Body of pancreas (tissue), 4 donors: ENCODE measurements at regions not wholly inside any gene's neighbourhood (a gene's known extent, or its start where the extent isn't known, plus 50 kb on each side); places are given as distances from the start of the nearest gene placed in this dataset.

Source experiments
- ATAC-seq: fragments of 150-250 bp; one replicate; pipeline ENCODE4 v1.9.1; 2016
- DNase-seq, 4 donors: peaks; one replicate each; pipeline ENCODE4 v3.0.0-alpha.2; 2019
- H3K27ac ChIP-seq, 4 donors: fragments of 200-600 bp; sonication (generic); 1 replicate in 3 of 4; 2 replicates in 1 of 4; pipeline versions ENCODE4 v1.5.1 to v1.6.1; 2016 to 2019; ENCODE audit warnings: mild to moderate bottlenecking in 1 of 4, mixed read lengths in 1 of 4, moderate library complexity in 1 of 4
- H3K27me3 ChIP-seq, 2 donors: fragments of 200-600 bp; sonication (generic); one replicate each; pipeline ENCODE4 v1.6.0; 2016; ENCODE audit warnings: mild to moderate bottlenecking in 1 of 2
- H3K36me3 ChIP-seq, 2 donors: fragments of 200-600 bp; sonication (generic); replicated peaks in 1 of 2; 2 replicates each; pipeline ENCODE4 v1.5.1; 2016; ENCODE audit warnings: low read depth in 2 of 2; ENCODE audit not compliant: insufficient read depth in 1 of 2
- H3K4me1 ChIP-seq: fragments of 200-600 bp; sonication (generic); one replicate; pipeline ENCODE4 v1.6.0; 2016
- H3K4me3 ChIP-seq, 2 donors: fragments of 200-600 bp; sonication (generic); 1 replicate in 1 of 2; 2 replicates in 1 of 2; pipeline ENCODE4 v1.5.1; 2016 to 2019
- H3K9me3 ChIP-seq, 3 donors: fragments of 200-600 bp; sonication (generic); 1 replicate in 2 of 3; 2 replicates in 1 of 3; pipeline ENCODE4 v1.5.1; 2016
- CTCF ChIP-seq, 7 experiments: fragments of 450-650 bp in 4 of 7; fragments of 200-600 bp in 3 of 7; sonication (generic) in 3 of 7; IDR thresholded peaks; one replicate each; pipeline ENCODE4 v1.5.1; 2016 to 2019; ENCODE audit warnings: antibody characterized with exemption in 7 of 7
- POLR2A ChIP-seq, 3 donors: fragments of 450-650 bp; IDR thresholded peaks; one replicate each; pipeline ENCODE4 v1.6.1; 2016; ENCODE audit warnings: antibody characterized with exemption in 3 of 3, mild to moderate bottlenecking in 2 of 3
- WGBS, 2 donors: methylation state at CpG; one replicate each; pipeline ENCODE4 v1.1.5; 2017; 5-methylcytosine and 5-hydroxymethylcytosine counted together
- intact Hi-C: fragments of 100-400 bp; cut with DNase I; formaldehyde crosslinking; loops from one replicate; pipeline ENCODE4 v1.15.1; 2023

DNA sequence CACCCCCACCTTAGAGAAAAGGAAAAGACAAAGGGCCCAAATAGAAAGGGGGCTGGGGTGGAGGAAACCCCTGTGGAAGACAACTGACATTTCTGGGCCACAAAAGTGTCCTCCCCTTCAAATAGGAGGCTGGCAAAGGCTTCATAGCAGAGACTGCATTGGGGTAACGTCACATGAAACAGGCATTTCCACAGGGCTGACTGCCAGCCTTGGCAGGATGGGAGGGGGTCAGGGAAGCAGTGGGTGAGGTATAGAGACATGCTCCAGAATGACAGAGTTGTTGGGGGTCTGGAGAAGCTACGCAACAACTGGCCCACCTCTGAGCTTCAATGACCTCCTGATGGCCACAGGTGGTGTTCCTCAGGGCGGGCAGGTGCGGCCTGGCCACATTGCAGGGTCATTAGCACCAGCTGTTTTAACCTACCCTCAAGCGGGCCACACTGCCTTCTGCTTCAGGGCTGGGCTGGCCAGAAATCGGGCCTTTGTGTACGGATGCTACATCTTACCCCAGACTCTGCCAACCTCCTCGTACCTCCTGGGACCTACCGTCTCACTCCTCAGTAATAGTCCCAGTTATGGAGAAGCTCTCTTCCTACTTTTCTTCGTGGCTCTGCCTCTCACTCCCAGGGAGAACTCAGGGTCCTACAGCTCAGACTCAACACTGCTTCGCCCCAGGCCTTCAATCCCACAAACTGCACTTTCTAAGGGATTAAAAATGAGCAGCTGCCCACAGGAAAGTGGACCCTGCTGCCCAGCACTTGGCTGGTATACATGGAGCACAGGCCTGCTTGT, 160.0 kb upstream of the NCAM1 start:
- WGBS, 2 donors, result 71 to 78% methylated on average over 11 of the region's 11 CpGs
- no peak overlapping the region for H3K27ac ChIP-seq
- TF ChIP-seq POLR2A (IDR thresholded peaks at IDR 0.05), result no peak
- no peak for TF ChIP-seq CTCF (IDR thresholded peaks at IDR 0.05)
- no peak for DNase-seq
- intact Hi-C loops, result no loop called here
- ATAC-seq, result no peak
- H3K4me1 ChIP-seq, result no peaks in the 10 kb centered on the region
- H3K4me3 ChIP-seq, result no peak overlapping the region
- H3K9me3 ChIP-seq, result no peaks in the 10 kb centered on the region
- no peaks in the 10 kb centered on the region for H3K36me3 ChIP-seq
- no peaks in the 10 kb centered on the region for H3K27me3 ChIP-seq

- ATAC-seq (no peak), DNase-seq (no peak)
- H3K9me3 ChIP-seq, result no peaks in the 10 kb centered on the region
- no peaks in the 10 kb centered on the region for H3K4me1 ChIP-seq
- intact Hi-C loops, result no loop called here
- H3K27me3 ChIP-seq, result no peaks in the 10 kb centered on the region
- 59 to 84% methylated on average over 4 to 5 of the region's 5 CpGs for WGBS, 2 donors
- H3K36me3 ChIP-seq, result no peaks in the 10 kb centered on the region
- no peak for TF ChIP-seq POLR2A (IDR thresholded peaks at IDR 0.05)
- TF ChIP-seq CTCF (IDR thresholded peaks at IDR 0.05), result no peak
- H3K27ac ChIP-seq, result no peak overlapping the region
- no peak overlapping the region for H3K4me3 ChIP-seq
Measured at GRCh38 chr11:112801817-112802088, 159.5 kb upstream of the NCAM1 start.

DNA sequence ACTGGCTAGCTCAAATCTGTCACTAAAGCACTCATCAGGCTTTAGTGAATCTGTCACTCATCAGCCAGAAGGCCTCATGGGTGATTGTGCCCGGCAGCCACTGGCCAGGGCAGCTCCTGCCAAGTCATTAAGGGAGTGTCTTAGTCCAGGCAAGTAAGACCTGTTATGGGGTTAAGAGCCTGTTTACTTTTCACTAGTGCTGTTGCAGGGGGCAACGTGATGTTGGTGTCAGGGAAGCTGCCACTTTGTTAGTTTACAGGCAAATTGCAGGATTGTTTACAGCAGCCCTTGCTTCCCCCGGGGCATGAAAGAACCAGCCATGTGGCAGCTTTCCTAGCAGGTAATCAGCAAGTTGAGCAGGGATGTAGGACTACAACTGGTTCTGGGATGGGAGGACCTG, 155.6 kb upstream of the NCAM1 start:
- no peaks in the 10 kb centered on the region for H3K9me3 ChIP-seq
- H3K36me3 ChIP-seq, result no peaks in the 10 kb centered on the region
- 12 to 22% methylated on average over 3 of the region's 3 CpGs for WGBS, 2 donors
- DNase-seq (no peak), ATAC-seq (no peak)
- no peaks in the 10 kb centered on the region for H3K27me3 ChIP-seq
- H3K4me1 ChIP-seq, result no peaks in the 10 kb centered on the region
- intact Hi-C loops, result no loop called here
- TF ChIP-seq POLR2A (IDR thresholded peaks at IDR 0.05) (no peak), CTCF (IDR thresholded peaks at IDR 0.05) (no peak)
- no peak overlapping the region for H3K4me3 ChIP-seq
- H3K27ac ChIP-seq, result no peak overlapping the region

DNA sequence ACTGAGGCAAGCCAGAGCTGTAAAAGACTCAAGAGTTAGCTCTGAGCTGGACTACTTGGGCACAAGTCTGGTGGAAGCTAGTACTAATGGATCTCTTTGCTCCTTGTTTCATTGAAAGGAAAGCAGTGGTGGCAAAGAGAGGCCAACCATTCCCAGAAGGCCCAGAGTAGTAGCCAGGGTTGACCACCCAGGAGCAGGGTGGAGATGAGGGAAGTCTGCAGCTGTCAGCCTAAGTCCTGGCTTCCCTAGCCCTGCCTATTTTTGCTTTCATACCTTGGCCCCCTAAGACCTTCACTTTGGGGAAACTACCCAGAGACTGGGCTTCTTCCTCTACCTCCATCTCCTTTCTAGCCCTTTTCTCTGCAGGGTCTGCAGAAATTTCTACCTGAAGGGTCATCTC, 155.0 kb upstream of the NCAM1 start:
- H3K9me3 ChIP-seq, result no peaks in the 10 kb centered on the region
- DNase-seq, result no peak
- H3K27ac ChIP-seq, result no peak overlapping the region
- intact Hi-C loops, result no loop called here
- no peaks in the 10 kb centered on the region for H3K36me3 ChIP-seq
- H3K4me3 ChIP-seq, result no peak overlapping the region
- no peaks in the 10 kb centered on the region for H3K27me3 ChIP-seq
- ATAC-seq, result no peak
- H3K4me1 ChIP-seq, result no peaks in the 10 kb centered on the region
- TF ChIP-seq POLR2A (IDR thresholded peaks at IDR 0.05) (no peak), CTCF (IDR thresholded peaks at IDR 0.05) (no peak)

DNA sequence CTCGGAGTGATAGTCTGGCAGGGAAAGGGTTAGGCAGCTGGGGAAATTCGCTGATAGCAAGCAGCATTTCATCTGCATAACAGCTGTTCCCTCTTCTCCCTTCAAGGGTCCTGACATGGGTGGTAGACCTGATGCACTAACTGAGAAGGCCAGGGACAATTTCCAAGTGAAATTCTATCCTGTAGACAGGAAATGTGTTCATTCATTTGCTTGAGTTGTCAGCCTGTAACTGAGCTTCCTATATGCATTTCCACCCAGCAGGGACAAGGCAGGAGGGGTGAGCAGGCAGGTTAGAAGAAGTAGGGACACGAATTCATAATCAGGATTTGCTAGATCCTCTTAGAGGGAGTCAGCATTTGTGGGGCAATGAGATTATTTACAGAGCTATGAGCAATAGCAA, 154.3 kb upstream of the NCAM1 start:
- H3K9me3 ChIP-seq, result no peaks in the 10 kb centered on the region
- intact Hi-C loops, result no loop called here
- WGBS, 2 donors, result 12 to 21% methylated on average over 3 of the region's 3 CpGs
- TF ChIP-seq POLR2A (IDR thresholded peaks at IDR 0.05), result no peak
- TF ChIP-seq CTCF (IDR thresholded peaks at IDR 0.05), result no peak
- ATAC-seq, result no peak
- no peaks in the 10 kb centered on the region for H3K36me3 ChIP-seq
- DNase-seq, result no peak
- H3K27ac ChIP-seq, result no peak overlapping the region
- H3K4me3 ChIP-seq, result no peak overlapping the region
- H3K27me3 ChIP-seq, result no peaks in the 10 kb centered on the region
- no peaks in the 10 kb centered on the region for H3K4me1 ChIP-seq
